ENCODE measurements at regions not wholly inside any gene's neighbourhood (a gene's known extent, or its start where the extent isn't known, plus 50 kb on each side); places are given as distances from the start of the nearest gene placed in this dataset.

DNA sequence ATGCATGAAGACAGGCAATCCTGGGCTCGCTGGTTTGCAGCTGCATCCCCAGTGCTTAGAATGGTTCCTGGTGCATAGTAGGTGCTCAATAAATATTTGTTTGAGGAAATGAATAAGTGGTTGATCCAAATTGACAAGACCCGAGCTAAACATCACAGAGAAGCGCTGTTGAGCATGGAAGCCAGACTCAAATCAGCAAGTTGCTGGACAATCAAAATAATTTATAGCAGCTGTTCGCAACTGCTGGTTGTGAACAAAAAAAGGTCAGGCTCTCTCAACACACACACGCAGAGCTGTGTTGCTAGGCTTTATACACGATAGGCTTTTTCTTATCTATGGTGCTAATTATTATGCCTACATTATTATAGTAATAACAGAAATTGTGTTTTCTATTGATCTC, 190.2 kb downstream of the TBX5 start:
- TF ChIP-seq, protein P1, sequence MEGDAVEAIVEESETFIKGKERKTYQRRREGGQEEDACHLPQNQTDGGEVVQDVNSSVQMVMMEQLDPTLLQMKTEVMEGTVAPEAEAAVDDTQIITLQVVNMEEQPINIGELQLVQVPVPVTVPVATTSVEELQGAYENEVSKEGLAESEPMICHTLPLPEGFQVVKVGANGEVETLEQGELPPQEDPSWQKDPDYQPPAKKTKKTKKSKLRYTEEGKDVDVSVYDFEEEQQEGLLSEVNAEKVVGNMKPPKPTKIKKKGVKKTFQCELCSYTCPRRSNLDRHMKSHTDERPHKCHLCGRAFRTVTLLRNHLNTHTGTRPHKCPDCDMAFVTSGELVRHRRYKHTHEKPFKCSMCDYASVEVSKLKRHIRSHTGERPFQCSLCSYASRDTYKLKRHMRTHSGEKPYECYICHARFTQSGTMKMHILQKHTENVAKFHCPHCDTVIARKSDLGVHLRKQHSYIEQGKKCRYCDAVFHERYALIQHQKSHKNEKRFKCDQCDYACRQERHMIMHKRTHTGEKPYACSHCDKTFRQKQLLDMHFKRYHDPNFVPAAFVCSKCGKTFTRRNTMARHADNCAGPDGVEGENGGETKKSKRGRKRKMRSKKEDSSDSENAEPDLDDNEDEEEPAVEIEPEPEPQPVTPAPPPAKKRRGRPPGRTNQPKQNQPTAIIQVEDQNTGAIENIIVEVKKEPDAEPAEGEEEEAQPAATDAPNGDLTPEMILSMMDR (conservative IDR thresholded peaks at IDR 0.05) = no peak

DNA sequence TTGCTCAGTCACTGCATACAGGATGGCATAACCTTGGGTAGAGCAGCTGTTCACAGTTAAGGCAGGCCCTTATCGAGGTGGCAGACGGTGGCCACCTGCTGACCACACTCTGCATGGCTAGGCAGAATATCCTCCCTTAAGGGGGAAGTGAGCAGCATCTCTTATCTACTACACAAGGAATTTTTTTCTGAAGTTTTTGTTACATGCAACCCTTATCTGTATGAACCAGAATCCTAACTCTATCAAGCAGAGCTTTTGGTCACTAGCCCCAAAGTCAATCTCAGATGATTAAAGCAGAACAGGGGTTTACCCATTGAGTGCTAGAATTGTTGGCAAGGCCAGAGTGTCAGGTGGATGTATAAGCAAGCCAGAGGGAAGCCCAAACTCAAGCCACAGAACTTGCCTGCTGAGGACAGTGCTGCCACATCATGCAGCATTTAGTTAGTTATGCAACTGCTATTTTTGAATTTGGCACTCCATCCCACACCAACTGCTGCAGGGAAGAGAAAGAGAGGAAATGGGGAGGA, 192.8 kb downstream of the TBX5 start:
- TF ChIP-seq, protein P1 (conservative IDR thresholded peaks at IDR 0.05) = peak; percentile 65
- H3K27ac ChIP-seq = no peak overlapping the region

More for the DNA sequence above, 190.2 kb downstream of the TBX5 start:
- no peak overlapping the region for H3K27ac ChIP-seq

DNA sequence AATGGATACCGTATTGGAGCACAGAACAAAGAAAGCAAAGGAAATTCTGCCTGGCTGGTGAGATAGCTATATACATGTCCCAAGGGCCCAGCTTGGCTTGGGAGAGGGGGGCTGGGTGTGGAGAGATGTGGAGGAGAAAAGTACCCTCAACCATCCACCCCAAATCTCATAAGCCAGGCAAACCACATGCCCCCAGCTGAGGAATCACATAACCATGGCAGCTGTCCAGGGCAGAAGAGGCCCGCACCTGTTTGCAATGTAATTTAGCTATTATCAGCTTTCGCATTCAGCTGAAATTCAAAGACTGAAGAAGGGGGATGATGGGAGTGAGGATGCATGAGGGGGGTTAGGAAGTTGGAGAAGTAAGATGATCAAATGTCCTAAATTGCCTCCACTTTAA, 196.1 kb downstream of the TBX5 start:
- TF ChIP-seq, protein P1 (conservative IDR thresholded peaks at IDR 0.05) = no peak
- no peak overlapping the region for H3K27ac ChIP-seq

DNA sequence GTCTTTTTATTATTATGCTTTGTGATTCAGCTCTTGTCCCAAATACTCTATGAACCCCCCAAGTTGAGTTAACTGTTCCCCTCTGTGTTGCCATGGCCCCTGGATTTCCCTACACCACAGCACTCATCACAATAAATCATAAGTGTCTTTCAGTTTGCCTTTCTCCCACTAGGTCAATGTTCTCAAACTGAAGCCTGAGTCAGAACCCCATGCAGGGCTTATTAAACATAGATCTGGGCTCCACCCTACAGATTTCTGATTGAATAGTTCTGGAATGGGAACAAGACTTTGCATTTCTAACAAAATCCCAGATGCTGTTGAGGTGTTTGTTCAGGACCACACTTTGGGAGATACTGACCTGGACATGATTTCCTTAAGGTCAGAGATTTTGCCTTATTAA, 199.4 kb downstream of the TBX5 start:
- TF ChIP-seq, protein P1 (conservative IDR thresholded peaks at IDR 0.05) = no peak
- no peak overlapping the region for H3K27ac ChIP-seq

DNA sequence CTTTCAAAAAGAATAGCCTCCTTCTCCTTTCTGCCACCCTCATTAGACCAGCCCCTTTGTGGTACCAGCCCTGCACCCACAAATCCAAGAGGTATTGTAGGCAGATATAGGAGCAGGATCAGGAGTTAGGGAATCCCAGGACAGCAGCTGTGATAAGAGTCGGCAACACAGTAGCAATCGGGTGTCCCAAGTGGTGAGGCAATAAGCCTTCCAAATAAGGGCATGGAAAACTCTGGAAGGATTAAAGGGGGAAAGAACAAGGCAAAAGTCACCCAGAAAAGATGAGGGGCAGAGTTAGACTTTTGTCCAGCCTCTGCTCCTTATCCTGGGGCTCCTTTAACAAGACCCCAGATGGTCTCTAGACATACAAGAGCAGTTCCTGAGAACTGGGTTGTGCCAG, 204.2 kb downstream of the TBX5 start:
- TF ChIP-seq, protein P1 (conservative IDR thresholded peaks at IDR 0.05) = no peak

DNA sequence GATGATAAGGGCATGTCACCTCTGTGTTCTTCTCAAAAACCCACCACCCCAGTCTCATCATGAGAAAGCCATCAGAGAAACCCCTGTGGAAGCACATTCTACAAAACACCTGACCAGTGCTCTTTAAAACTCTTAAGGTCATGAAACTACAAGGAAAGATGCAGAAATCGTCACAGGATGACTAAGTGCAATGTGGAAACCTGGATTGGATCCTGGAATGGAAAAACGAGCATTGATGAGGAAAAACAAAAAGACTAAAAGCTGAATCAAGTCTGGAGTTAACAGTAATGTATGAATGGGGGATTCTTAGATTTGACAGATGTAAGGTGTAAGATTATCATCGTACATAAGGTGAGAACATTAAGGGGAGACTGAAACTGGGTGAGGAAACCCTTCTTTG, 211.0 kb downstream of the TBX5 start:
- no peak overlapping the region for H3K27ac ChIP-seq
- TF ChIP-seq, protein P1 (conservative IDR thresholded peaks at IDR 0.05) = no peak

More for the DNA sequence above, 204.2 kb downstream of the TBX5 start:
- H3K27ac ChIP-seq = no peak overlapping the region

DNA sequence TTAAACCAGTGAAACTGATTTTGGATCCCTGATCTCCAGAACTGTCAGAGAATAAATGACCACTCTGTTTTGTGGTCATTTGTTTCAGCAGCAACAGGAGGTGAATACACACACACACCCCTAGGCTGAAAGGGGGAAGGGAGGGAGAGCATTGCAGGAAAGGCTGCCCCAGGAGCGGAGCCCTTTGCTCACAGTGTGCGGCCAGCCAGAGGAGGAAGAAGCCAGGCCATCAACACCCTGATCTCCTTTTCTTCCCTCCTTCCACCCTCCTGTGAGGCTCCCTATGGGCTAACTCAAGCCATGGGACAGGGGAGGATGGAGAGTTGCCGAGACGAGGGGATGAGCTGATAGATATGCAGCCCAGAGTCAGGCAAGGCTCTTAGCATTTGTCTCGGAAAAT, 211.9 kb downstream of the TBX5 start:
- TF ChIP-seq, protein P1 (conservative IDR thresholded peaks at IDR 0.05) = no peak

More for the DNA sequence above, 211.9 kb downstream of the TBX5 start:
- H3K27ac ChIP-seq = no peak overlapping the region

Data from VCaP (cell line).